ENCODE measurements at regions not wholly inside any gene's neighbourhood (a gene's known extent, or its start where the extent isn't known, plus 50 kb on each side); places are given as distances from the start of the nearest gene placed in this dataset.

DNA sequence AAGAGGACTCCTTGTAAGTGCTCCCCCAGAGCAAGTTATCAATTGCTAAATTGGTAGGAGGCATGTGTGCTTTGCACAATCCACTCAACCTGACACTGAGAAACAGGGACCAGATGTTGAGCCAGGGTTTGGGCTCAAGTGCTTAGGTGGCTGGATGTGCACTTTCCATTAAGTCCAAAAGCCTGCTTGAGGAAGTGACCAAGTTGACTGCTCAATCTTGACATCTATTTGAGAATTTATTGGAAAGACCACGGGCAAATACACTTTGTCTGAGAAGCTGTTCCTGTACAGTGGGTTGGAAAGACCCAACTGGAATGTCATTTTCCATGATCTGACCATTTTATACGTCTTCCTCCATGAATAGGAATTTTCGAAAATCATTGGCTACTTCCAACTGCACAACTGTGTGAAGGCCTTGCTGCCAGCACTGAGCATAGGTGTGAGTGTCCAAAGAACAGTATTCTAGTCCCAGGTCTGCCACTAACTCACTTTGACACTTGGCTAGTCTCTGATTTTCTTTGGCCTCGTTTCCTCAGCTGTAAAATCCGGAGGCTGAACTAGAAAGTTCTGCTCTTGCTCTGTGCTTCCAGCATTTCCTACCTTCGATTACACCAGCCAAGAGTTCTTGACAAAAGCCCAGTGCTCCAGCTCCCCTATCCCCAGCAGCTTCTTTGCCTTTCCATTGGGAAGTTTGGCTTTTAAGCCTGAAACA, 186.9 kb upstream of the ECI2 start:
- TF ChIP-seq EP300 (IDR thresholded peaks at IDR 0.05; ENCODE audit: low read depth) = no peak
- no peak for TF ChIP-seq POLR2AphosphoS5 (IDR thresholded peaks at IDR 0.05)
- TF ChIP-seq POLR2A (IDR thresholded peaks at IDR 0.05) = no peak
- no peak for TF ChIP-seq CTCF (IDR thresholded peaks at IDR 0.05)
- no peak overlapping the region for H3K4me3 ChIP-seq
- peak overlapping the region; percentile 6 to 59 (median 35) for H3K27ac ChIP-seq
- H3K9me3 ChIP-seq = no peaks in the 10 kb centered on the region
- H3K27me3 ChIP-seq = no peaks in the 10 kb centered on the region
- 48 to 69% methylated on average over 5 to 6 of the region's 6 CpGs for WGBS, 2 donors (ENCODE audit: low coverage in 1 of 2)
- intact Hi-C loops (cut with DNase I; ENCODE audit: low total_unique reads) (no loop called here), in situ Hi-C loops (cut with MboI; ENCODE audit: low pct_ligation_motif_present in 1 of 4, low pct_unique_long_range_greater_than_20kb in 1 of 4, low sequenced_read_pairs in 3 of 4) (loop anchor here in 1 of 4 donors (25.0 kb wide), 2 partner anchors 465 to 615 kb away; partner anchors contain the start of gene CDYL)
- no peak for DNase-seq
- H3K4me1 ChIP-seq = peaks cover 13 to 62% (median 35%) of the 10 kb centered on the region in 4 donors
- no peaks in the 10 kb centered on the region for H3K36me3 ChIP-seq

DNA sequence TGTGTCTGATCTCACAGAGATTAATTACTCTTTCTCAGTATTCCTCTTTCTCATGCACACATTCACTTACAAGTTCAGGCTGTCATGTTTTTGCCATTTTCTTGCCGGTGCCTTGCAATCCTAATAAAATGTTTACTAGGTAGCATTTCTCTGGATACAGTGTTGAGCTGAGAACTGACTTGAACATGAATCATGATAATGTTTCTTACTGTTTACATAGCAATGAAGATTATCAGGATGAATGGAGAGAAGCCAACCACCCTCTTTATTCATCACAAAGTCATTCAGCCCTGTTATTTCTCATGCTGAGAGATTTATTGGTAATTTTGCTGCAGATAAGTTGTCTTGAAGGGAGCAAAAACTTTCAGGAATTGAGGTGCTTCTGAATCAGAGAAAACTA, 185.5 kb upstream of the ECI2 start:
- Histone ChIP-seq H3K27ac (peak overlapping the region; percentile 76 to 82 (median 78)), H3K27me3 (no peaks in the 10 kb centered on the region), H3K4me3 (no peak overlapping the region), H3K9me3 (no peaks in the 10 kb centered on the region), H3K4me1 (peaks cover 15 to 74% (median 43%) of the 10 kb centered on the region in 4 donors), H3K36me3 (no peaks in the 10 kb centered on the region)
- in situ Hi-C loops (cut with MboI; ENCODE audit: low pct_ligation_motif_present in 1 of 4, low pct_unique_long_range_greater_than_20kb in 1 of 4, low sequenced_read_pairs in 3 of 4) (loop anchor here in 1 of 4 donors (25.0 kb wide), 2 partner anchors 466 to 616 kb away; partner anchors contain the start of gene CDYL), intact Hi-C loops (cut with DNase I; ENCODE audit: low total_unique reads) (no loop called here)
- TF ChIP-seq POLR2A (IDR thresholded peaks at IDR 0.05) (no peak), EP300 (IDR thresholded peaks at IDR 0.05; ENCODE audit: low read depth) (no peak), POLR2AphosphoS5 (IDR thresholded peaks at IDR 0.05) (peak in 1 of 3 donors; percentile 27), CTCF (IDR thresholded peaks at IDR 0.05) (no peak)
- DNase-seq = no peak
- 32 to 43% methylated on average over 1 of the region's 1 CpG for WGBS, 2 donors (ENCODE audit: low coverage in 1 of 2)

GRCh38 chr6:4319981-4320683, 184.8 kb upstream of the ECI2 start:
- H3K4me1 ChIP-seq = peaks cover 15 to 74% (median 43%) of the 10 kb centered on the region in 4 donors
- no peaks in the 10 kb centered on the region for H3K27me3 ChIP-seq
- in situ Hi-C loops (cut with MboI; ENCODE audit: low pct_ligation_motif_present in 1 of 4, low pct_unique_long_range_greater_than_20kb in 1 of 4, low sequenced_read_pairs in 3 of 4) (loop anchor here in 1 of 4 donors (25.0 kb wide), 2 partner anchors 467 to 617 kb away; partner anchors contain the start of gene CDYL), intact Hi-C loops (cut with DNase I; ENCODE audit: low total_unique reads) (no loop called here)
- no peaks in the 10 kb centered on the region for H3K36me3 ChIP-seq
- no peak for TF ChIP-seq POLR2A (IDR thresholded peaks at IDR 0.05)
- TF ChIP-seq CTCF (IDR thresholded peaks at IDR 0.05) = no peak
- TF ChIP-seq POLR2AphosphoS5 (IDR thresholded peaks at IDR 0.05) = peak in 2 of 3 donors; percentile 16 to 54
- TF ChIP-seq EP300 (IDR thresholded peaks at IDR 0.05; ENCODE audit: low read depth) = no peak
- no peaks in the 10 kb centered on the region for H3K9me3 ChIP-seq
- H3K4me3 ChIP-seq = no peak overlapping the region
- WGBS, 2 donors (ENCODE audit: low coverage in 1 of 2) = 16 to 22% methylated on average over 4 of the region's 4 CpGs
- H3K27ac ChIP-seq = peak overlapping the region; percentile 76 to 82 (median 78)
- DNase-seq = no peak

- DNase-seq = no peak
- Histone ChIP-seq H3K27ac (peak overlapping the region in 3 of 4 donors; percentile 75 to 82 (median 78)), H3K27me3 (no peaks in the 10 kb centered on the region), H3K4me3 (no peak overlapping the region), H3K36me3 (no peaks in the 10 kb centered on the region), H3K4me1 (peaks cover 15 to 73% (median 45%) of the 10 kb centered on the region in 4 donors), H3K9me3 (no peaks in the 10 kb centered on the region)
- WGBS, 2 donors (ENCODE audit: low coverage in 1 of 2) = 75 to 86% methylated on average over 2 of the region's 2 CpGs
- in situ Hi-C loops (cut with MboI; ENCODE audit: low pct_ligation_motif_present in 1 of 4, low pct_unique_long_range_greater_than_20kb in 1 of 4, low sequenced_read_pairs in 3 of 4) (loop anchor here in 1 of 4 donors (25.0 kb wide), 2 partner anchors 469 to 619 kb away; partner anchors contain the start of gene CDYL), intact Hi-C loops (cut with DNase I; ENCODE audit: low total_unique reads) (no loop called here)
- TF ChIP-seq CTCF (IDR thresholded peaks at IDR 0.05) (no peak), POLR2AphosphoS5 (IDR thresholded peaks at IDR 0.05) (no peak), EP300 (IDR thresholded peaks at IDR 0.05; ENCODE audit: low read depth) (no peak), POLR2A (IDR thresholded peaks at IDR 0.05) (no peak)
Observed at GRCh38 chr6:4318321-4318720, 182.9 kb upstream of the ECI2 start.

Data from transverse colon (tissue), 4 donors.